HG02623 (cell line): ENCODE measurements at regions not wholly inside any gene's neighbourhood (a gene's known extent, or its start where the extent isn't known, plus 50 kb on each side); places are given as distances from the start of the nearest gene placed in this dataset.

ENCODE experiments used
- ATAC-seq: cut with Tn5 transposase; IDR thresholded peaks from one replicate; pipeline ENCODE4 v1.9.1; 2021; ENCODE audit warnings: moderate library complexity; ENCODE audit not compliant: unreplicated experiment

GRCh38 chr7:97466071-97466470, 265.8 kb upstream of the TAC1 start:
- ATAC-seq = no peak

- no peak for ATAC-seq
Observed at GRCh38 chr7:97466999-97467740, 264.7 kb upstream of the TAC1 start.

GRCh38 chr7:97468493-97468892, 263.4 kb upstream of the TAC1 start:
- ATAC-seq = no peak

GRCh38 chr7:97470726-97471125, 261.2 kb upstream of the TAC1 start:
- ATAC-seq = no peak

GRCh38 chr7:97471491-97471890, 260.4 kb upstream of the TAC1 start:
- no peak for ATAC-seq

- no peak for ATAC-seq
Observed at GRCh38 chr7:97479740-97480290, 252.1 kb upstream of the TAC1 start.

GRCh38 chr7:97480772-97481390, 251.0 kb upstream of the TAC1 start:
- no peak for ATAC-seq

GRCh38 chr7:97495487-97495886, 236.4 kb upstream of the TAC1 start:
- ATAC-seq = no peak

GRCh38 chr7:97499204-97499603, 232.7 kb upstream of the TAC1 start:
- ATAC-seq = no peak

- ATAC-seq = no peak
Observed at GRCh38 chr7:97503367-97504094, 228.4 kb upstream of the TAC1 start.

- no peak for ATAC-seq
Observed at GRCh38 chr7:97506728-97507127, 225.2 kb upstream of the TAC1 start.

GRCh38 chr7:97512441-97513207, 219.3 kb upstream of the TAC1 start:
- peak; percentile 28 for ATAC-seq

- peak; percentile 64 for ATAC-seq
Observed at GRCh38 chr7:97513326-97513725, 218.6 kb upstream of the TAC1 start.

GRCh38 chr7:97541188-97541587, 190.7 kb upstream of the TAC1 start:
- no peak for ATAC-seq

- no peak for ATAC-seq
Observed at GRCh38 chr7:97555857-97556421, 175.9 kb upstream of the TAC1 start.

- no peak for ATAC-seq
Observed at GRCh38 chr7:97565665-97566064, 166.2 kb upstream of the TAC1 start.

- ATAC-seq = no peak
Observed at GRCh38 chr7:97573065-97573464, 158.8 kb upstream of the TAC1 start.

GRCh38 chr7:97576043-97576442, 155.8 kb upstream of the TAC1 start:
- no peak for ATAC-seq

- ATAC-seq = no peak
Observed at GRCh38 chr7:97578225-97578624, 153.7 kb upstream of the TAC1 start.

- no peak for ATAC-seq
Observed at GRCh38 chr7:97580205-97580604, 151.7 kb upstream of the TAC1 start.

- no peak for ATAC-seq
Observed at GRCh38 chr7:97595439-97595838, 136.4 kb upstream of the TAC1 start.
